ENCODE measurements at regions not wholly inside any gene's neighbourhood (a gene's known extent, or its start where the extent isn't known, plus 50 kb on each side); places are given as distances from the start of the nearest gene placed in this dataset.

DNA sequence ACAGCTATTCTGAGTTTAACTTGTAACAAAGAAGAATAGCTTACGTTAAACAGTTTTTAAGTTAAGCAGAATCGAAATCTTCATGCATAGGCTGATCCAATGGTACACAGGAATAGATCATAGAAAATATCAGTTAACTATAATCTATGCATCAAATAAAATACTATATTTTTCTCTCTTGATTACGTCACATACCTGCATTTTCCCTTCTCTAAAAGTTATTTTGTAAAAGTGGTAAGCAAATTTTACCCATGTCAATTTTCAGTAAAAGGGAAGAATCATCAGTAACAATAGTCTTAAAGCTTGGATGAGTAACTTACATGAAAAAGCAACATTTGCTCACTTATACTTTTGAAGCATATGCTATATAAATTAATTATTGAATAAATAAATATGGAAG is 692.4 kb downstream of the FAT4 start:
- Histone ChIP-seq H3K9me3 (no peaks in the 10 kb centered on the region), H3K36me3 (no peaks in the 10 kb centered on the region), H3K27me3 (no peaks in the 10 kb centered on the region), H3K27ac (no peak overlapping the region), H3K4me3 (no peak overlapping the region), H3K4me1 (no peaks in the 10 kb centered on the region)
- no peak for DNase-seq
- in situ Hi-C loops (cut with MboI; ENCODE audit: low sequenced_read_pairs in 4 of 4) (no loop called here), intact Hi-C loops (cut with DNase I; ENCODE audit: low total_unique reads) (no loop called here)
- no peak for ATAC-seq
- no peak for TF ChIP-seq POLR2A (IDR thresholded peaks at IDR 0.05)
- TF ChIP-seq, protein P1, sequence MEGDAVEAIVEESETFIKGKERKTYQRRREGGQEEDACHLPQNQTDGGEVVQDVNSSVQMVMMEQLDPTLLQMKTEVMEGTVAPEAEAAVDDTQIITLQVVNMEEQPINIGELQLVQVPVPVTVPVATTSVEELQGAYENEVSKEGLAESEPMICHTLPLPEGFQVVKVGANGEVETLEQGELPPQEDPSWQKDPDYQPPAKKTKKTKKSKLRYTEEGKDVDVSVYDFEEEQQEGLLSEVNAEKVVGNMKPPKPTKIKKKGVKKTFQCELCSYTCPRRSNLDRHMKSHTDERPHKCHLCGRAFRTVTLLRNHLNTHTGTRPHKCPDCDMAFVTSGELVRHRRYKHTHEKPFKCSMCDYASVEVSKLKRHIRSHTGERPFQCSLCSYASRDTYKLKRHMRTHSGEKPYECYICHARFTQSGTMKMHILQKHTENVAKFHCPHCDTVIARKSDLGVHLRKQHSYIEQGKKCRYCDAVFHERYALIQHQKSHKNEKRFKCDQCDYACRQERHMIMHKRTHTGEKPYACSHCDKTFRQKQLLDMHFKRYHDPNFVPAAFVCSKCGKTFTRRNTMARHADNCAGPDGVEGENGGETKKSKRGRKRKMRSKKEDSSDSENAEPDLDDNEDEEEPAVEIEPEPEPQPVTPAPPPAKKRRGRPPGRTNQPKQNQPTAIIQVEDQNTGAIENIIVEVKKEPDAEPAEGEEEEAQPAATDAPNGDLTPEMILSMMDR (IDR thresholded peaks at IDR 0.05 in 4 of 5, conservative IDR thresholded peaks at IDR 0.05 in 1 of 5) = no peak

DNA sequence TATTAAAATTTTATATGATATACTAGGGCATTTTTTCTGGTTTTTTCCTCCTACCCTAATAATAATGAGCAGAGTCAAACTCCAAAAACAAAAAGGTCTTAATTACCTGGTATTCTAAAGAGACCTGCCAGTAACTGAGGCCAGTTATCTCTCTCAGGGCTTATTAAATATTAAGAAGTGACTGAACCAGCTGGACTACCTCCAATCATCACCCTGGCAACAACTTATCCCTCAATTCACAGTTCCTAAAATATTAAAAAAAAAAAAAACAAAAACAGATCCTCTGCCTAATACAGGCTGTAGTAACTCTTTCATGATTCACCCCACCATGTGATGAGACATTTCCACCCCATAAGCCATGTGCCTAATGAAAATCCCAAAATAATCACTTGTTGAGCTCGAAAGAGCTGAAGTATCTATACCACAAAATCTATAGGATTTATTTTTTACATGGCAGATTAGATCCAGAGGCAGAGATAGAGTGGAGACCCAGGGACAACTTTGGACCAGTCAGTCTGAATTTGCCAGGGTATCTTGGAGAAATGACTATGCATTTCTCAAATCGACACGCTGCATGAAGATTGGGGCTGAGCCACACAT is 698.0 kb downstream of the FAT4 start:
- Histone ChIP-seq H3K27me3 (no peaks in the 10 kb centered on the region), H3K4me1 (no peaks in the 10 kb centered on the region), H3K27ac (no peak overlapping the region), H3K36me3 (no peaks in the 10 kb centered on the region), H3K4me3 (no peak overlapping the region), H3K9me3 (no peaks in the 10 kb centered on the region)
- ATAC-seq (no peak), DNase-seq (no peak)
- intact Hi-C loops (cut with DNase I; ENCODE audit: low total_unique reads) (loop anchor here (5.0 kb wide), 1 partner anchor 235 kb away; no protein-coding TSS in a partner anchor), in situ Hi-C loops (cut with MboI; ENCODE audit: low sequenced_read_pairs in 4 of 4) (no loop called here)
- TF ChIP-seq POLR2A (IDR thresholded peaks at IDR 0.05) = no peak
- TF ChIP-seq, protein P1 (IDR thresholded peaks at IDR 0.05 in 4 of 5, conservative IDR thresholded peaks at IDR 0.05 in 1 of 5) = no peak

DNA sequence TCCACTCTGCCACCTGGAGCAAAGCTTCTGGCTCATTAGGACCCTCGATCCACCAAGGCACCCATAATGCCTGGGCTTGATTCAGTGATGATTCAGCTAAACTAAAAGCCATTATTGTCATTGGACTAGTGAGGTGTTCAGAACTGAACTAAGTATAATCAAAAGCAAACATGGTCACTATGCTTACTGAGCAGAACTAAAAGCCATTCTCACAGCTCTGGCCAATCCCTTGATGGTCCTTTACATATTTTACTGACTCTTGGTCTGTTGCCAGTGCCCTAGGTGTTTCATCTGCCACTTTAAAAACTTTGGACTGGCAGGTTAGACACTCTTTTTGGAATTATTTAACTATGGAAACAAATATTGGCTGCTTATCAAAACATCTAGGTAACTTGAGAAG is 703.5 kb downstream of the FAT4 start:
- Histone ChIP-seq H3K4me1 (no peaks in the 10 kb centered on the region), H3K27me3 (no peaks in the 10 kb centered on the region), H3K27ac (no peak overlapping the region), H3K4me3 (no peak overlapping the region), H3K36me3 (no peaks in the 10 kb centered on the region), H3K9me3 (no peaks in the 10 kb centered on the region)
- intact Hi-C loops (cut with DNase I; ENCODE audit: low total_unique reads) (no loop called here), in situ Hi-C loops (cut with MboI; ENCODE audit: low sequenced_read_pairs in 4 of 4) (no loop called here)
- no peak for TF ChIP-seq POLR2A (IDR thresholded peaks at IDR 0.05)
- TF ChIP-seq, protein P1 (IDR thresholded peaks at IDR 0.05 in 4 of 5, conservative IDR thresholded peaks at IDR 0.05 in 1 of 5) = no peak
- DNase-seq (no peak), ATAC-seq (no peak)

DNA sequence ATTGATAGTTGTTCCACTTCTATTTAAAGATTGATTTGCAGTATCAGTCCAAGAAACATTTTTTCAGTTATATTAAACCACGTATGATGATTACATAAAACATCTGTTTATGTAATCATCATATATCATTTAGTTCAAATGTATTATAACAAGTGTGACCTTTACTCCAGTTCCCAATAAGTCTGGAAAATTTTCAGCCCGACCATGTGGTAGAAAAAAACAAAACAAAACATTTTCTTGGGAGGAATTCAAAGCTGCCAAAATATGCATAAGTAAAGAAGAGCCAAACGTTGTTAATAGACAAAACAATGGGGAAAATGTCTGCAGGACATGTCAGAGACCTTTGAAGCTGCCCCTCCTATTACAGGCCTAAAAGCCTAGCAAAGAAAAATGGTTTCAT is 709.1 kb downstream of the FAT4 start:
- DNase-seq (no peak), ATAC-seq (no peak)
- no peaks in the 10 kb centered on the region for H3K4me1 ChIP-seq
- H3K27me3 ChIP-seq = no peaks in the 10 kb centered on the region
- H3K9me3 ChIP-seq = no peaks in the 10 kb centered on the region
- H3K4me3 ChIP-seq = no peak overlapping the region
- TF ChIP-seq, protein P1 (IDR thresholded peaks at IDR 0.05 in 4 of 5, conservative IDR thresholded peaks at IDR 0.05 in 1 of 5) = no peak
- TF ChIP-seq POLR2A (IDR thresholded peaks at IDR 0.05) = no peak
- intact Hi-C loops (cut with DNase I; ENCODE audit: low total_unique reads) = no loop called here
- in situ Hi-C loops (cut with MboI; ENCODE audit: low sequenced_read_pairs in 4 of 4) = no loop called here
- no peak overlapping the region for H3K27ac ChIP-seq
- no peaks in the 10 kb centered on the region for H3K36me3 ChIP-seq

DNA sequence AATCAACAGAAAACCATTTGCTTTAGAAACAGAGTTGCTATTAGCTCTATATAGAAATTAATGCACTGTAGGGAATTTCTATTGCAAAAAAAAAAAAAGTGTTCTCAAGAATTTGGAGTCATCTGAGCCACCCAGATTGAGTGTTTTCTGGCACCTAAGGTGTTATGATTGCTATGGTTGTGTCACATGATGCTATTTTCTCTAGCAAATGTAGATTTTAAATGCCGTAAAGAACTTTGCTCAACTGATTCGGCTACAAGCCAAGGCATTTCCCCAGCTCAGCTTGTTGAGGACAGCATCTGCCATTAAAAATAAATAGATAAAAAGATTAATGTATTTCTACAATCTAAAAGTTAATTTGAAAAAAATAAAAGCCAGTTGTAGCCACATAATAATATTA is 712.8 kb downstream of the FAT4 start:
- no peak for TF ChIP-seq POLR2A (IDR thresholded peaks at IDR 0.05)
- TF ChIP-seq, protein P1 (IDR thresholded peaks at IDR 0.05 in 4 of 5, conservative IDR thresholded peaks at IDR 0.05 in 1 of 5) = no peak
- ATAC-seq = no peak
- in situ Hi-C loops (cut with MboI; ENCODE audit: low sequenced_read_pairs in 4 of 4) = no loop called here
- Histone ChIP-seq H3K9me3 (no peaks in the 10 kb centered on the region), H3K4me3 (no peak overlapping the region), H3K4me1 (no peaks in the 10 kb centered on the region), H3K27ac (no peak overlapping the region), H3K36me3 (no peaks in the 10 kb centered on the region), H3K27me3 (no peaks in the 10 kb centered on the region)
- DNase-seq = no peak
- intact Hi-C loops (cut with DNase I; ENCODE audit: low total_unique reads) = no loop called here
